ENCODE measurements at regions not wholly inside any gene's neighbourhood (a gene's known extent, or its start where the extent isn't known, plus 50 kb on each side); places are given as distances from the start of the nearest gene placed in this dataset.

DNA sequence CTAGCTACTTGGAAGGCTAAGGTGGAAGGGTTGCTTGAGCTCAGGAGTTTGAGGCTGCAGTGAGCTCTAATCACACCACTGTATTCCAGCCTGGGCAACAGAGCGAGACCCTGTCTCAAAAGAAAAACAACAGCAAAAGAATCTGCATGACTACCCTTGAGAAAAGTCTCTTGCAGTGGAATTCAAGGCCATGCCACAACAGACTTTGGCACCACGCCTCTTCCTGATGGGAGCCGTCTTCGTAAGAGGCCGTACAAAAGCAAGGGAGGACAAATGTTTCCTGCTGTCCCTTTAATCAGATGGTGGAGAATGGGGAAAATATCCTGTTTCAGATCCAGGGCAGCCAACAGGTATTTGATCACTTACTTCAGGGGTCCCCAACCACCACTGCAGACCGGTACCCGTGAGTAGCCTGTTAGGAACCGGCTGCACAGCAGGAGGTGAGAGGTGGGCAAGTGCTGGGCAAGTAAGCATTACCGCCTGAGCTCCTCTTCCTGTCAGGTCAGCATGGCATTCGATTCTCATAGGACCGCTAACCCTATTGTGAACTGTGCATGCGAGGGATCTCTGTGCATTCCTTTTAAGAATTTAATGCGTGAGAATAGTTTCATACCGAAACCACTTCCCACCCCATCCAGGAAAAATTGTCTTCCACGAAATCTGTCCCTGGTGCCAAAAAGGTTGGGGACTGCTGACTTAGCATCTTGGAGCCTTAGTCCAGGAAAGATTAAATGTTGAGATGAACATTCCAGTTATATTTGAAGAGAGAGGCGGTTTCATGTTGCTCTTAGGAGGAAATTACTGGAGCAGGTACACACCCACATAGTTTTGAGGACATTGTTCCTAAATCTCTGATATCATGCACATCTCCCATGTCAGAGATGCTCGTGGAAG is 94.4 kb upstream of the XPO1 start:
- TF ChIP-seq, protein P1, sequence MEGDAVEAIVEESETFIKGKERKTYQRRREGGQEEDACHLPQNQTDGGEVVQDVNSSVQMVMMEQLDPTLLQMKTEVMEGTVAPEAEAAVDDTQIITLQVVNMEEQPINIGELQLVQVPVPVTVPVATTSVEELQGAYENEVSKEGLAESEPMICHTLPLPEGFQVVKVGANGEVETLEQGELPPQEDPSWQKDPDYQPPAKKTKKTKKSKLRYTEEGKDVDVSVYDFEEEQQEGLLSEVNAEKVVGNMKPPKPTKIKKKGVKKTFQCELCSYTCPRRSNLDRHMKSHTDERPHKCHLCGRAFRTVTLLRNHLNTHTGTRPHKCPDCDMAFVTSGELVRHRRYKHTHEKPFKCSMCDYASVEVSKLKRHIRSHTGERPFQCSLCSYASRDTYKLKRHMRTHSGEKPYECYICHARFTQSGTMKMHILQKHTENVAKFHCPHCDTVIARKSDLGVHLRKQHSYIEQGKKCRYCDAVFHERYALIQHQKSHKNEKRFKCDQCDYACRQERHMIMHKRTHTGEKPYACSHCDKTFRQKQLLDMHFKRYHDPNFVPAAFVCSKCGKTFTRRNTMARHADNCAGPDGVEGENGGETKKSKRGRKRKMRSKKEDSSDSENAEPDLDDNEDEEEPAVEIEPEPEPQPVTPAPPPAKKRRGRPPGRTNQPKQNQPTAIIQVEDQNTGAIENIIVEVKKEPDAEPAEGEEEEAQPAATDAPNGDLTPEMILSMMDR (IDR thresholded peaks at IDR 0.05), result no peak
- no peak for TF ChIP-seq POLR2A (IDR thresholded peaks at IDR 0.05)
- WGBS, 2 donors, result 73 to 76% methylated on average over 17 of the region's 17 CpGs
- intact Hi-C loops (cut with DNase I), result no loop called here
- Histone ChIP-seq H3K27ac (no peak overlapping the region), H3K4me3 (no peak overlapping the region), H3K9me3 (no peaks in the 10 kb centered on the region), H3K36me3 (replicated peaks in 1 of 2; ENCODE audit: insufficient read depth in 1 of 2, low read depth in 2 of 2) (no peaks in the 10 kb centered on the region), H3K4me1 (peaks cover 3% of the 10 kb centered on the region), H3K27me3 (no peaks in the 10 kb centered on the region)
- DNase-seq, result peak in 2 of 4 donors; percentile 17 to 19
- ATAC-seq, result no peak

DNA sequence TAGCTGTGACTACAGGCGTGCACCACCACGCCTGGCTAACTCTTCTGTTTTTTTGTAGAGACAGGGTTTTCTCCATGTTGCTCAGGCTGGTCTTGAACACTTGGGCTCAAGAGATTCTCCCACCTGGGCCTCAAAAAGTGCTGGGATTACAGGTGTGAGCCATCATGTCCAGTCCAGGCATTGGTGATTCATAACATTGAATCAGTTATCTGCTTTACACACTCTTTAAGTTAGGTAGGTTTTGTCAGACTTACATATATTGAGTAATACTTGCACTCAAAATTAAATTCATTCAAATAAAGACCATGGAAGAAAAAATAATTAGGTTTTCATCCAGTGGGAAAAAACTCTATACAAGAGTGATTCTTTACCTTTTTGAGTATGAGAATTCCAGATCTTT is 93.2 kb upstream of the XPO1 start:
- no peak overlapping the region for H3K4me3 ChIP-seq
- no peaks in the 10 kb centered on the region for H3K9me3 ChIP-seq
- no peaks in the 10 kb centered on the region for H3K27me3 ChIP-seq
- DNase-seq, result no peak
- TF ChIP-seq, protein P1 (IDR thresholded peaks at IDR 0.05), result no peak
- H3K4me1 ChIP-seq, result no peaks in the 10 kb centered on the region
- no peaks in the 10 kb centered on the region for H3K36me3 ChIP-seq (replicated peaks in 1 of 2; ENCODE audit: insufficient read depth in 1 of 2, low read depth in 2 of 2)
- intact Hi-C loops (cut with DNase I), result no loop called here
- ATAC-seq, result no peak
- 80 to 94% methylated on average over 2 of the region's 2 CpGs for WGBS, 2 donors
- no peak overlapping the region for H3K27ac ChIP-seq

DNA sequence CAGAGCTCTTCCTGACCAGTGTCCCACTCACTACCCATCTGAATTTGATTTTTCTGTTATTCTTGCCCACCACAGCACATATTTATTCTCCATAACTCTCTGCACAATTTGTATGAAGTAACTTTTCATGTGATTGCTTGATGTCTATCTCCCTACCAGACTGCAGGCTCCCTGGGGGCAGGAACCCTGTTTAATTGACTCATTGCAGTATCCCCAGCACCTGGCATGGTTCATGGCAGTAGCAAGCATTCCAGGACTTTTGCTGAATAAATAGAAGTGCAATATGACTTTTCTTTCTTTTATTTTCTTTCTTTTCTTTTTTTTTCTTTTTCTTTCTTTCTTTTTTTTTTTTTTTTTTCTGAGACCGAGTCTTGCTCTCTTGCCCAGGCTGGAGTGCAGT is 88.7 kb upstream of the XPO1 start:
- Histone ChIP-seq H3K4me3 (no peak overlapping the region), H3K9me3 (no peaks in the 10 kb centered on the region), H3K27ac (no peak overlapping the region), H3K27me3 (no peaks in the 10 kb centered on the region), H3K36me3 (replicated peaks in 1 of 2; ENCODE audit: insufficient read depth in 1 of 2, low read depth in 2 of 2) (no peaks in the 10 kb centered on the region), H3K4me1 (no peaks in the 10 kb centered on the region)
- no peak for TF ChIP-seq POLR2A (IDR thresholded peaks at IDR 0.05)
- TF ChIP-seq, protein P1 (IDR thresholded peaks at IDR 0.05), result no peak
- DNase-seq, result no peak
- WGBS, 2 donors, result 86 to 100% methylated on average over 1 of the region's 1 CpG
- ATAC-seq, result no peak
- intact Hi-C loops (cut with DNase I), result no loop called here

DNA sequence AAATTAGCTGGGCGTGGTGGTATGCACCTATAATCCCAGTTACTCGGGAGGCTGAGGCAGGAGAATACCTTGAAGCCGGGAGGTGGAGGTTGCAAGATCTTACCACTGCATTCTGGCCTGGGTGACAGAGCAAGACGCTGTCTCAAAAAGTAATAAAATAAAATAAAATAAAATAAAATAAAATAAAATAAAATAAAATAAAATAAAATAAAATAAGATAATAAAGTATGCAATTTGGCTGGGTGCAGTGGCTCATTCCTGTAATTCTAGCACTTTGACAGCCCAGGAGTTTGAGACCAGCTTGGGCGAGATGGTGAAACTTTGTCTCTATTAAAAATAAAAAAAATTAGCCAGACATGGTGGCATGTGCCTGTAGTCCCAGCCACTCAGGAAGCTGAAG is 85.6 kb upstream of the XPO1 start:
- intact Hi-C loops (cut with DNase I), result no loop called here
- 87 to 93% methylated on average over 5 of the region's 5 CpGs for WGBS, 2 donors
- H3K27ac ChIP-seq, result no peak overlapping the region
- H3K27me3 ChIP-seq, result no peaks in the 10 kb centered on the region
- H3K9me3 ChIP-seq, result no peaks in the 10 kb centered on the region
- ATAC-seq, result no peak
- no peak for TF ChIP-seq POLR2A (IDR thresholded peaks at IDR 0.05)
- TF ChIP-seq, protein P1 (IDR thresholded peaks at IDR 0.05), result no peak
- no peaks in the 10 kb centered on the region for H3K4me1 ChIP-seq
- no peaks in the 10 kb centered on the region for H3K36me3 ChIP-seq (replicated peaks in 1 of 2; ENCODE audit: insufficient read depth in 1 of 2, low read depth in 2 of 2)
- H3K4me3 ChIP-seq, result no peak overlapping the region
- DNase-seq, result no peak
